HG02840 (cell line): ENCODE measurements at regions not wholly inside any gene's neighbourhood (a gene's known extent, or its start where the extent isn't known, plus 50 kb on each side); places are given as distances from the start of the nearest gene placed in this dataset.

Experiments used
- ATAC-seq: cut with Tn5 transposase; IDR thresholded peaks from one replicate; pipeline ENCODE4 v1.9.1; 2021; ENCODE audit warnings: mild to moderate bottlenecking, moderate library complexity, moderate number of reproducible peaks; ENCODE audit not compliant: unreplicated experiment, low FRiP score

DNA sequence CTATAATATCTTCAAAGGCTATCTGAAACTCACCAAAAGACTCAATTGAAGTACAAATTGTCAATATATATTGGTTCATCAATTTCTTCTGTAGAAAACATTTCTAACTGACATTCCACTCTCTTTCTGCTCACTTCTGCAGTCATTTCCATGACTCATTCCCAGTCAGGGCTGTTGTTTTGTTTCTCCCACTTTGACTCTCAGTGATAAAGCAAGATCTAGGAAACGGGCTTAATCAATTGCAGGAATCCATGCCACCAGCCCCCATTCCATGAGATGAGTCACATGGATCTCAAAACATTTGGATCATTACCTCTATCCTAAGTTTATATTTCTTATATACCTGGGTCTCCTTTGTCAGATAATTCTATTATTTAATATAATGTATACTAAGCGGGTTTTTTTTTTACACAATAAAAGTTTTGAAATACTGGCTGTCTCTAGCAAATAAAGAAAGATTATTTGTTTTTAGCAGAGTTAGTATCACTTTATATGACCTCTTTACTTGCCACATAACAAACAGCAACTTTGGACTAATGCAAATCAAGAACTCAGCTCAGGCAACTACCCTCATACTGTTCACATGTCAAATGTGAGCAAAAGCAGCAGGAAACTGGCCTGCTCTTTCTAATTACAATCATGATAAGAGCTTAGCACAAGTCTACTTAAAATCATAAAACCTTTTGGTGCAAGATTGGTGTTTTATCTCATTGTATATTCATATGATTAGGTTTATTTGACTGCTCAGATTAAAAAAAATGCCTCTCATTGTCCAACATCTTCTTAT lies 251.1 kb upstream of the PIK3C3 start:
- ATAC-seq, result no peak

DNA sequence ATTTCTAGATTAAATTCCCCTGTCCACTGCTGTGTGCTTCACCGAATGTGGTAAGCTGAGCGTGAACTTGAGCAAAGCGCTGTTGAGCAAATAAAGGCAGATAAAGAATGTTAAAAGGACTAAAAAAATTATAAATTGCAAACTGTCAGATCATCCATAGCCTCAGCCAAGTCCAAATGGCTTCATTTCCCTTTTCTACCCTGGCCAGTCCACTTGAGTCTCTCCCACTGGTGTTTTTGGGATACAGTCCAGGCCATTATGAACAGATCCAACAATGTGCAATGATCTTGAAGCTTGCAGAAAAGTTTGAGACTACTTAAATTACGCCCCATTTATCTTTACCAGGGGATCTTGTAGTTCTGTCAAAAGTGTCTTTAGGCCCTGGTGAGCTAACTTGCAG lies 254.6 kb upstream of the PIK3C3 start:
- ATAC-seq, result no peak

DNA sequence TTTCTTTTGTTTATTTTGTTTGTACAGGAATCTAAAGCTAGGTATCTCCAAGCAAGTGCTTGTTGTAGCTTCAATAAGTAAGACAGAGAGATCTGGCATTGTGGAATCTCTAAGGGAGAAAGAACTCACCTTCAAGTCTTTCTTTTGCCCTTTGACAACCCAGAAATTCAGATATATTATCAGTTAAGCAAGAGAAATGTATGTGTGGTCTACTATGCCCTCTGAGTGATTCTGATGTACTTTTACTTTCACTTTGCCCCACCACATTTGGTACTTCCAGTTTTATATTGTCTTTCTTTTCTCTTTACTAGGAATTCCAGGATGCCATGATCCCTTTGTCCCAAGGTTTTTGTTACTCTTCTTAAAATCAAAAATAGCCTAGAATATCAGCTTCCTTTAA lies 259.6 kb upstream of the PIK3C3 start:
- no peak for ATAC-seq

DNA sequence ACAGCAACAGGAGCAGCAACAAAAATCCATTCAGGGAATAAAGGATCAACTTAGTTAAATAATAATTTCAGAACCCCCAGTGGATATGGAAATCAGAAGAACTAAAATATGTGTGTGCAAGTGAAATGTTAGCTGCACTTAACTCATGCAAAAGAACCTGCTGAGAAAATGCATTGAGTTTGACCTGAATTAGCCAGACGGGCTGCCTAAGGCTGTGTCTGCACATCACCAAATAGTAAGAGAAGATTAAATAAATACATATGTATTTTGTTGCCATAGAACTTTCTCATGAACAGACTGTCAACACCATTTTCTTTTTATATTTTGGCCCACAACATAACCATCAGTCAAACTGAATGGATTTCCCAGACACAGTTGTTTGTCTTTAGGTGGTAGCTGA lies 262.0 kb upstream of the PIK3C3 start:
- no peak for ATAC-seq

DNA sequence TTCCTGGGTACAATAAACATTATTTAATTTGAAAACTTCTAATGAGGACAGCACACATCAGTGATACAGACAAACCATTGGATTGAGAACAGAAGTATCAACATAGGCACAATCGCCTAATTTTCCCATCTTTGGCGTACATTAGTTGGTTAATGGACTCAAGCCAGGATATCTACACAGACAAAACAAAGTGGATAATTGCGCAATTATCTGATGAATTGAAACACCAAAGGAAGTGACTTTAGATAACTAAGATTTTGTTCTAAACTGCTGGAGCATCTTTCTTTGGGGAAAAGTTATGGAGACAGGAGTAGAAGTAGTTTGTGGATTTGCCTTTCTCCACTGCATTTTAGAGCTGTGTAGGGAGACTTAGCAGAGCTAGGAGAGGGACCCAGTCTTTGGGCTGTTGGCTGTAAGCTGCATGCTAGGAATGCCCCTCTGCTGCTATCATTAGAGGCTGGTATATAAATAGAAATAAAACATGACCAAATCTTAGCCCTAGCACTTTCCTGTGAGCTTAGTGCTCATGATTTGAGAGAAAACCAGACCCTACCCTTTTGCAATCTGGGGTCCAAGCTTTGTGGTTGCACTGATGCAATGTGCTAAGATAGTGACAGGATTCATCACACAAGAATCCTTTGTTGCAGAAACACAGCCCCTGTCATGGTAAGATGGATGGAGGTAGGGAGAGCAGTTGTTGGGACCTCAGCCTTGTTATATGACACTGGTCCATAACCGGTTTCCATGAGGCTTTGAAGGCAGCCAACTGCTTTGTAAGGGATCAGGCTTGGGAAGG lies 264.5 kb upstream of the PIK3C3 start:
- ATAC-seq, result no peak

DNA sequence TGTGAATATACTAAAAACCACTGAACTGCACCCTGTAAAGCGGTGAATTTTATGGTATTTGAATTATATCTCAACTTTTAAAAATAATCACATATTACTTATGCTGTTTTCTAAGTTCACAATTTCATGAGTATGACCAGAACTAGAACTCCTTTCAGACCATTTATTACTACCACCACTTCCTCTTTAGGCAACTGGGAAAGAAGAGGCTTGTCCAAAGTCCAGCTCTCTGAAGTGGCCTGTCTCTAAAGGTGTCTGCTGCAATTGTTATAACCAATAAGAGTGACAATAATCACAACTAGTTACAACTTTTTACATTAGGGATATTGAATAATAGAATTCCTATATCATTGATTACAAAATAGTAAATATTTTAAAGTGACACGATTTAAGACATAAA lies 267.9 kb upstream of the PIK3C3 start:
- ATAC-seq, result no peak

DNA sequence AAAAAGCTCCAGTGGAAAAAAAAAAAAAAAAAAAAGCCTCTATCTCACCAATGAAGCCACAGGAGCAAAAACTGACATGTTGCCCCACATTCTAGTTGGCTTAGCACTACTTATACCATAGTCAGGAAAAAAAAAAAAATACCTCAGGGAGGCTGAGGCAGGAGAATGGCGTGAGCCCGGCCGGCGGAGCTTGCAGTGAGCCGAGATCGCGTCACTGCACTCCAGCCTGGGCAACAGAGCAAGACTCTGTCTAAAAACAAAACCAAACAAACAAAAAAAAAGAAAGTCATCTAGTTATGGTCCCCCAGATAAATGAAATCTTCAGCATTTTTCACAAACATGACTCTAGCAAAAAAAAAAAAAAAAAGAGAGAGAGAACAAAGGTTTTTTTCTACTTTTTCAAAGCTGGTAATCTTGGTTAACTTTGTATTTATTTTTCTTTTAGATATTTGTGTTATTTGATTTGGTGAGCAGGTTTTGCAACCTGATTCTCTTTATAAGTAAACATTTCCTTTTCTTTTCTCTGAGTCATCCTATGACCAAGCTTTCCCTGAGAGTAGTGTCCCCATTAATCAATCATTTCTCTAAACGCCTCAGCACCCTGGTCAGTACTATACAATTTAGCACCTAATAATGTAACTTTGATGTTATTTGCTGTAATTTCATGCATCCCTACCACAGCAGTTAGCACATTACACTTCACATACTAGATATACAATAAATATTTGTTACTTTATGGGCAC lies 273.7 kb upstream of the PIK3C3 start:
- ATAC-seq, result no peak

DNA sequence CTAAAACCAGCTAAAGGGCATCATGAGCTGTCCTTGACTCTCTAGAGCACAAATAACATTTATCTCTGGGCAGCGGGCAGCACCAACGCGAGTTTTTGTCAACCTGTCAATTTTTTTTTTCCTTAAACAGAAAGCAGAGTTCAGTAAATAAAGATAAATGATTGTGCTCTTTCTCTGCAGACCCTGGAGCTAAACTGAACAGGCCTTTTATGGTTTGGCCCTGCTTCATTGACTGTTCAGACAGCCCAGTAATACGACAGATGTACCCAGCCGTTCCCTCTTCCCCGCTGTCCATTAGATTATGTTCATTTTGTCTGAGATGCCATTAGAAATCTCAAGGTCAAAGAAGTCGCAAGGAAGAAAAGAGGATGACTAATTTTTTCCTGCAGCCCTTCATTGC lies 280.5 kb upstream of the PIK3C3 start:
- no peak for ATAC-seq

DNA sequence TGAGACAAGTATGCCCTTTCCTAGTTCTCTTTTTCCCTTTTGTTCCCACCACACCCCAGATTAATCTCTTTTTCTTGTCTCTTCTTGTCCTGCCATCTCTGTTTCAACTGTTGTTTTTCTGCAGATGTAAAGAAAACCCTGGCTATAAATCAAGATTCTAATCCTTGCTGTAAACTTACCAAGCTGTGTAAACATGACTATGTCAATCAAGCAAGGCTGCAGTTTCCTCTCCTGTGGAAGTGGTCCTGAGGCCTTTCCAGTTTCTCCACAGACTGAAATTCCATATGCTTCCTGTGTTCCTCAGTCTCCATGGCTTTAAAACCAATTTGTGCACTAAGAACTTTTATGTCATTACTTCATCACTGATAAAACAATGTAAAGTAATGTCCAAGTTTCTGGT lies 288.8 kb upstream of the PIK3C3 start:
- no peak for ATAC-seq

DNA sequence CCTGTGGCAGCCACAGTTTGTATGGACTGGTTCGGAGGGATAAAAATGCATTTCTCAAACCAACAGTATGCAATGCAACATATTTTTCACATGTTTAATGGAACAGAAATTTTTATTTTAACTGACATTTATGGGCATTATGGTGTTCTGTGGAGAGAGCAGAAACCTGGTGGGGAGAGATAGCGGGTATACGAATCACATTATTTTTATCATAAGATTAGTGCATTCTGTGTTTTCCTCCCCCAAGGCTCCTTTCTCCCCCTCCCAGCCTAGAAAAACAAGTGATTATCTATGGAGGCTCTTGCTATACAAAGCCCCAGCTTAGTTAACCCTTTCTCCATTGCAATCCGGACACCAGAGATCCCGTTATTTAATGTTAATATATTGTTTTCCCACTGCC lies 289.8 kb upstream of the PIK3C3 start:
- no peak for ATAC-seq

DNA sequence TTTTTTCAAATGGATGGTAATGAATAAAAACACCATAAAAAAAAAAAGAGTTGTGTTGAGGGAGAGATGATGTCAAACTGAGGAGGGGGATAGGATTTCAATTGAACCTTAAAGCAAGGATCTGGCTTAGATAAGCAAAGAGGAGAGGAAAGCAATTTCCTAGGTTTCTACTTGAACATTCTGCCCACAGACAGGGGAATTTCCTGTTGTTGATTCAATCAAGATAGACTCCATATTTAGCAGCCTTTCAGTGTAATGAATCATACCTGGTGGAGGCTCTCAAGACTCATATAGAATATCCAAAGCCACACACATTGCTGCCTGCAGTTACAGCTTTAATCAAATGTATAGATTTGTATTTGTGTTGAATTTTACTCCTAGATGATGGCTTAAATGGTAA lies 294.4 kb upstream of the PIK3C3 start:
- ATAC-seq, result no peak

DNA sequence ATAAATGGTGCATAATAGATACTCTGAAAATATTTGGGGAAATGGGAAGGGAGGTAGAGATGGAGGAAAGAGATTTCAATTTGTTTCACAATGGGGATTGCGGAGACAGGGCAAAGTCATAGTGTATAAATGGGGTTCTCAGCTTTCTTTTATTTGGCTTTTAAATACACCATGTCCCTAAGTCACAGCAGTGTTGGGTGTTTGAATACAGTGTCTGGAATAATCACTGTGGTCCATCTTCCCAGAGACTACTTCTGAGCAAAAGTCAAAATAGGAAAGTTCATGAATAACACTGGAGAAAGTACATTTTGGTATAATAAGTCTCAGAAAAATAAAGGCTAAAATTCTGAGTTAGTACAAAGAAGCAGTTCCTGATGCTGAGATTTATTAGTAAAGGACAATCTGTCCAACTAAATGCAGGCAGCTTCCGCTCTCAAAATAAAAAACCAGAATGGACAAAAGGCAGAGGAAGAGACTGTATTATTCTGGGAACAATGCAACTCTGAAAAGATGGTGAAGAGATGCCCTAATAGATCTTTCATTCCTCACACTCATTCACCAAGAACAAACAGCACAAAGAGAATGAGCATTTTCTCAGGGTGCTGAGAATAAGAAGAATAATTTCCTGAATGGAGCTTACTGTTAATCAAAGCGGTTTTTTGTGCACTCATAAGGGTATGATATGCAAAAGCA lies 295.4 kb upstream of the PIK3C3 start:
- ATAC-seq, result no peak

DNA sequence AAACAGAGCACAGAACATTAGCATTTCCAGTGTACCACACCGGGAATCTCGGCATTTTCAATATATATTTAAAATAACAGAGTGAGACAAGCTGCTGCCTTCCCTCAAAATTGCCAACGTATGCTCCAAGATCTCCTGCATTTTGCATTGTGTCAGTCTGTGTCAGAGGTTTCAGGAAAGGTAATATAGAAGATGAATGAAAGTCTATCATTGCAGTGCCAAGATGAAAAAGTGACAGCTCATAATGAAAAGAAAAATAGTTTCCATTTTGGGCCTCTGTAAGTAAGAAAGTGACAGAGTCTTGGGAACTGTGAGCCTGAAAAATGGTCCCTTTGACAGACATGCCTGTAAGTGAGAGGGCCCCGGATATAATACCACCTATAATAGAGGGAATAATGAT lies 297.8 kb upstream of the PIK3C3 start:
- no peak for ATAC-seq

DNA sequence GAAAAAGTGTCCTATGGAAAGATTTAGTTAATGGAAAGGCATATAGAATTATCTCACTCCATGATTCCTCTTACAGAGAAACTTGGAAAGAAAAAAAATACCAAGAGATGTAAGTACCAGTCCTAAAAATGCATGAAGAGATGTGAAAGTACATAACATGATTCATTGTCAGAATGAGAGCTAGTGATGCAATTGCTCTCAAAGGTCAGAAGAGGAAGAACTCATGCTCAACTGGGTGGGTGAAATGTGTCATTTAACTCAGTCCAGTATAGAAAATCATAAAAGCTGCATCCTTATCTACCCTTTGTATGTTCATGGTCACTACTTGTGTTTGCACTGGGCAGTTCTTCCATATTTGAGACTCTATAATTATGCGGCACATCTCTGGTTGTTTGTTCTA lies 300.0 kb upstream of the PIK3C3 start:
- no peak for ATAC-seq

DNA sequence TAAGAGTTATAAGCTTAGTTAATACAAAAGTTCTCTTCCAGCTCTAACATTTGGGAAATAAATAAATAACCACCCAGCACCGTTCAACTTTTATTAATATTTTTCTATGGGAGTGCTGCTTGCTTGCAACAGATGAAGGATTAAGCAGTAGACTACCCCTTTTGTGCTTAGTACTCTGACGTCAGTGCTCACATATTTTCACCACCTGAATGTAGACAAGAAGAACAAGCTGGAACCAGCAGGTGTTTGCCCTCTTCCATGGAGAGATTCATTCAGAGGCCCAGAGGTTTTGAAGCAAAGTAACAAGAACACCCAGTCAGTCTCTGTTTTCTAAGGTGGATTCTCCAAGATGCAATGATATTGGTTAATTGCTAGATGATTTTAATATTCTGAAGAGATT lies 307.1 kb upstream of the PIK3C3 start:
- ATAC-seq, result no peak

DNA sequence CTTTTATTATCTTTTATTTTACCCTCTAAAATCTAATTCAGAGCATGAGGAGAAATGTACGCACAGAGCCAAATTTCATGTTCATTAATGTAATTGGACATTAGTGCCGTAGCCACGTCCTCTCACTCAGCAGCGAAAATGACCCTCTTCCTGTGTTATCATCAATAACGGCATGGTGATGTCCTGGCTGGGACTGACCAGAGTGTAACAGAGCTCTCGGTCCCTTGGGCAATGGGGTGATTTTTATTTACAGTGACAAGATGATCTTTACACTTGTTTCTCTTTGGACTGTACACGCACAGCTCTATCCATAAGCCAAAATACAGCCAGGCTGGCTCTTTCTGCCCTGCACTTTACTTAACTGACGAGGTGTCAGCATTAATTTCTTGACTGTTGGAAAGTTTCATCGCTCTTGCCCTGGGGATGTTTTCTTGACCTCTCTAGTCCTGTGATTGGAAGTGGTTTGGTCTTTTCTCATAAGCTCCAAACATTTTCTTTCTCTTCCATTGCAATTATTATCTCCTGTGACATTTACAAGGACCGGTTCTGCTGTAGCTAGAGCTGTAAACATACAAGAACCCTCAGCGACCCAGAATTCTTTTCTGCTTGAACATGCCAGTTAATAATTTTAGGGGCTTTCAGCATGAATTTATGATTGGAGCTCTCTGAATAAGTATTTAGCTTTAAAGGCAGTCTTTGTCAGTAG lies 308.0 kb upstream of the PIK3C3 start:
- no peak for ATAC-seq

DNA sequence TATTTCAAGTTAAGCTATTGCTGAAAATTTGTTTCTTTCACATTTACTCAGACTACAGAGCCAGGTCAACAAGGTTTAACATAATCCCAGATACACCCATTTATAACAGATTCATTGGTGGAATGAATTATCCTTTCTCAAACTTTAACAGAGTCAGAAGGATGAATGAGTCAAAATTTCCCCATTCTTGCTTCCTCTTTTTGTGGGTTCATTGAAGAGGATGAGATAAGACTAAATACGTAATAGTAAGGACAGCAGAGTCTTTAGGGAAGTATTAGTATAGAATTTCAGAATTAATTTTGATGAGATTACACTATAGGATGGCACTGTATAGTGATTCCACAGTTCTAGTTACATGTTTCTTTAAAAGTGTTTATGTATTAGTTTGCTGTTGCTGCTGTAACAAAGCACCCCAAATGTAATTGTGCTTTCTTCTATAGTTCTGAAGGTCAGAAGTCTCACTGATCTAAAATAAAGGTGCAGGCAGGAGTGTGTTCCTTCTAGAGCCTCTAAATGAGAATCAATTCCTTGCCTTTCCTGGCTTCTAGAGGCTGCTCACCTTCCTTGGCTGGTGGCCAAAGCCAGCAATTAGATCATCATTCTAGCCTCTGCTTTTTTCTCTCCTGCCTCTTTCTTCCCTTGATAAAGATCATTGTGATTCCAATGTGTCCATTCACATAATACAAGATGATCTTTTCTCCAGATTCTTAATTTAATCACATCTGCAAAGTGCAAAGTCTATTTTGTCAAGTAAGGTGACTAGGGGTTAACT lies 309.3 kb upstream of the PIK3C3 start:
- ATAC-seq, result no peak

DNA sequence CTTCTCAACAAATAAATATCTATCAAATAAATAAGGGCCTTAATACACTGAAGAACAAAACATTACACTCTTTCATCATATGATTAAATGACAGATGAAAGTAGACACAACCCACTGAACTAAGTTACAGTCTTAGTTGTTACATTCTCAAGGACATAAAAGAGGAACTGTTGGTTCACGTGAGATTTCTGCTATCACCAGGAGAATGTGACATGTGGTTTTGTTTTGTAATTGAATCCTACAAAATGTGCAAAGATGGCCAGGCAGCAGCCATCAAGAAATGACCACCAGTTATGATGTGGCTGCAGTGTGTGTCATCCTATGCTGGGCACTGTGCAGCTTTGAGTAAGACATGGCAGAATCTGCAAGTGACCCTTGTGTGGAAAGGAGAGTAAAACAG lies 310.6 kb upstream of the PIK3C3 start:
- ATAC-seq, result no peak

DNA sequence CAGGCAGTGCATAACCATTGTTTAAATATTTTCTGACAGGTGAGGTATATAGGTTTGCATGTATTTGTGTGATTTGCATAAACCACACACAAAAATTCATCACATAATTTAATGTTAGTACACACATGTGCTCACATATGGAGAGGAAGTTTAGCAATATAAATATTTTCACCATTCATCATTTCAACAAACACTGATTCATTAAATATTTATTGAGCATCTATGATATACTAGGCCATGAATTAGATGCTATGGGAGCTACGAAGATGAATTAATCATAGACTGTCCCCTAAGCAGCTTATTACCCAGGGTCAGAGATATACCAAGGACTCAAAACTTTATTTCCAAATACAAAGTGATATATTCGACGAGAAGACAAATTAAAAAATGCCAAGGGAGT lies 311.6 kb upstream of the PIK3C3 start:
- ATAC-seq, result no peak
